H9 (cell line): ENCODE measurements at regions not wholly inside any gene's neighbourhood (a gene's known extent, or its start where the extent isn't known, plus 50 kb on each side); places are given as distances from the start of the nearest gene placed in this dataset.

Experiments used
- DNase-seq: peaks from one replicate; pipeline ENCODE4 v3.0.0-alpha.2; 2017
- H2AFZ ChIP-seq: one replicate; pipeline ENCODE4 v1.6.1; 2013; ENCODE audit warnings: mild to moderate bottlenecking, low read length, control low read depth, moderate library complexity
- H2AK5ac ChIP-seq: 2 replicates; pipeline ENCODE4 v1.6.1; 2013; ENCODE audit warnings: low read length, control low read depth, mixed read lengths; ENCODE audit not compliant: insufficient read length
- H2BK120ac ChIP-seq: one replicate; pipeline ENCODE4 v1.6.1; 2013; ENCODE audit warnings: low read depth, mild to moderate bottlenecking, low read length, control low read depth, inconsistent platforms; ENCODE audit not compliant: poor library complexity, severe bottlenecking
- H2BK12ac ChIP-seq: 2 replicates; pipeline ENCODE4 v1.6.1; 2013; ENCODE audit warnings: low read length, control low read depth, mixed read lengths, low read depth; ENCODE audit not compliant: insufficient read length
- H2BK15ac ChIP-seq: 2 replicates; pipeline ENCODE4 v1.6.1; 2013; ENCODE audit warnings: low read depth, low read length, control low read depth
- H2BK20ac ChIP-seq: one replicate; pipeline ENCODE4 v1.6.1; 2013; ENCODE audit warnings: low read depth, mild to moderate bottlenecking, low read length, control low read depth, inconsistent platforms; ENCODE audit not compliant: poor library complexity, severe bottlenecking
- H2BK5ac ChIP-seq: 2 replicates; pipeline ENCODE4 v1.6.1; 2013; ENCODE audit warnings: low read length, control low read depth, mixed read lengths; ENCODE audit not compliant: insufficient read length
- H3K14ac ChIP-seq: 2 replicates; pipeline ENCODE4 v1.6.1; 2013; ENCODE audit warnings: low read length, control low read depth; ENCODE audit not compliant: insufficient read depth
- H3K18ac ChIP-seq: 2 replicates; pipeline ENCODE4 v1.6.1; 2013; ENCODE audit warnings: low read depth, mild to moderate bottlenecking, mixed read lengths, low read length, control low read depth; ENCODE audit not compliant: insufficient read length
- H3K23ac ChIP-seq: 2 replicates; pipeline ENCODE4 v1.6.1; 2013; ENCODE audit warnings: low read length, control low read depth, mixed read lengths, low read depth; ENCODE audit not compliant: insufficient read length
- H3K23me2 ChIP-seq: 2 replicates; pipeline ENCODE4 v1.6.1; 2013; ENCODE audit warnings: low read depth, mild to moderate bottlenecking, mixed read lengths, low read length, control low read depth; ENCODE audit not compliant: insufficient read length, poor library complexity, severe bottlenecking
- H3K27ac ChIP-seq: 2 replicates; pipeline ENCODE4 v1.5.1; 2013; ENCODE audit warnings: low read length, control low read depth, mixed read lengths, low read depth; ENCODE audit not compliant: insufficient read length
- H3K27me3 ChIP-seq: 2 replicates; pipeline ENCODE4 v1.6.1; 2013; ENCODE audit warnings: low read length, control low read depth, inconsistent platforms; ENCODE audit not compliant: insufficient read depth
- H3K4ac ChIP-seq: 2 replicates; pipeline ENCODE4 v1.6.1; 2013; ENCODE audit warnings: low read depth, mild to moderate bottlenecking, control low read depth, inconsistent platforms, low read length, moderate library complexity
- H3K4me1 ChIP-seq: 2 replicates; pipeline ENCODE4 v1.6.1; 2013; ENCODE audit warnings: low read length, control low read depth, inconsistent platforms; ENCODE audit not compliant: insufficient read depth
- H3K4me2 ChIP-seq: 2 replicates; pipeline ENCODE4 v1.6.1; 2013; ENCODE audit warnings: low read length, control low read depth, mixed read lengths; ENCODE audit not compliant: insufficient read length, insufficient read depth
- H3K56ac ChIP-seq: 2 replicates; pipeline ENCODE4 v1.6.1; 2013; ENCODE audit warnings: low read depth, mild to moderate bottlenecking, mixed read lengths, low read length, control low read depth; ENCODE audit not compliant: insufficient read length
- H3K79me1 ChIP-seq: 2 replicates; pipeline ENCODE4 v1.6.1; 2013; ENCODE audit warnings: low read depth, mild to moderate bottlenecking, moderate library complexity, low read length, control low read depth, inconsistent platforms; ENCODE audit not compliant: insufficient read depth, poor library complexity, severe bottlenecking
- H3K79me2 ChIP-seq: 2 replicates; pipeline ENCODE4 v1.6.1; 2013; ENCODE audit warnings: low read length, control low read depth, inconsistent platforms; ENCODE audit not compliant: insufficient read depth
- H3K9ac ChIP-seq: 2 replicates; pipeline ENCODE4 v1.6.1; 2013; ENCODE audit warnings: low read length, control low read depth, mixed read lengths; ENCODE audit not compliant: insufficient read length; ENCODE audit errors: extremely low read depth
- H3K9me3 ChIP-seq: one replicate; pipeline ENCODE4 v1.6.1; 2013; ENCODE audit warnings: low read depth, low read length, inconsistent platforms; ENCODE audit not compliant: control insufficient read depth
- H3T11ph ChIP-seq: one replicate; pipeline ENCODE4 v1.6.1; 2013; ENCODE audit warnings: mild to moderate bottlenecking, low read length, control low read depth, inconsistent platforms
- H4K20me1 ChIP-seq: one replicate; pipeline ENCODE4 v1.6.1; 2013; ENCODE audit not compliant: control insufficient read depth, insufficient read length, insufficient read depth
- H4K5ac ChIP-seq: 2 replicates; pipeline ENCODE4 v1.6.1; 2013; ENCODE audit warnings: low read depth, mild to moderate bottlenecking, mixed read lengths, low read length, control low read depth; ENCODE audit not compliant: insufficient read length
- H4K8ac ChIP-seq: replicated peaks from 2 replicates; pipeline ENCODE4 v1.6.1; 2013; ENCODE audit warnings: low read length, control low read depth, mixed read lengths, low read depth; ENCODE audit not compliant: insufficient read length
- H4K91ac ChIP-seq: 2 replicates; pipeline ENCODE4 v1.6.1; 2013; ENCODE audit warnings: low read depth, mild to moderate bottlenecking, moderate library complexity, mixed read lengths, low read length, control low read depth; ENCODE audit not compliant: insufficient read length
- H3K27ac Mint-ChIP-seq, 3 experiments: 2 replicates in 2 of 3; 3 replicates in 1 of 3; pipeline ENCODE4 v1.8.0; 2020 to 2021; ENCODE audit warnings: mixed read lengths in 3 of 3, mild to moderate bottlenecking in 1 of 3, moderate library complexity in 1 of 3
- H3K27me3 Mint-ChIP-seq: 2 replicates; pipeline ENCODE4 v1.8.0; 2021; ENCODE audit warnings: low read depth, mild to moderate bottlenecking, moderate library complexity, mixed read lengths
- H3K36me3 Mint-ChIP-seq, 3 experiments: 2 replicates in 2 of 3; 3 replicates in 1 of 3; pipeline ENCODE4 v1.8.0; 2020 to 2021; ENCODE audit warnings: low read depth in 3 of 3, mixed read lengths in 3 of 3; ENCODE audit not compliant: insufficient read depth in 1 of 3
- H3K4me1 Mint-ChIP-seq, 2 experiments: 2 replicates each; pipeline ENCODE4 v1.8.0; 2020; ENCODE audit warnings: mixed read lengths in 2 of 2
- H3K4me3 Mint-ChIP-seq, 2 experiments: 2 replicates in 1 of 2; 3 replicates in 1 of 2; pipeline ENCODE4 v1.8.0; 2020 to 2021; ENCODE audit warnings: mild to moderate bottlenecking in 2 of 2, mixed read lengths in 2 of 2, moderate library complexity in 1 of 2
- H3K9me3 Mint-ChIP-seq, 2 experiments: 2 replicates in 1 of 2; 3 replicates in 1 of 2; pipeline ENCODE4 v1.8.0; 2020; ENCODE audit warnings: mild to moderate bottlenecking in 2 of 2, mixed read lengths in 2 of 2, moderate library complexity in 1 of 2
- WGBS: extraction: QIAGEN DNeasy Blood & Tissue Kit; methylation state at CpG from one replicate; pipeline ENCODE4 v1.1.7; 2013; ENCODE audit warnings: missing lambda C conversion rate, low lambda C conversion rate, mixed read lengths; ENCODE audit not compliant: insufficient read length; ENCODE audit errors: extremely low coverage; 5-methylcytosine and 5-hydroxymethylcytosine counted together
- TF ChIP-seq, protein P1 (sequence below): fragments of 200-600 bp; sonication (generic); conservative IDR thresholded peaks from 3 replicates; pipeline ENCODE4 v1.8.0; 2021; ENCODE audit warnings: antibody characterized with exemption, mild to moderate bottlenecking

DNA sequence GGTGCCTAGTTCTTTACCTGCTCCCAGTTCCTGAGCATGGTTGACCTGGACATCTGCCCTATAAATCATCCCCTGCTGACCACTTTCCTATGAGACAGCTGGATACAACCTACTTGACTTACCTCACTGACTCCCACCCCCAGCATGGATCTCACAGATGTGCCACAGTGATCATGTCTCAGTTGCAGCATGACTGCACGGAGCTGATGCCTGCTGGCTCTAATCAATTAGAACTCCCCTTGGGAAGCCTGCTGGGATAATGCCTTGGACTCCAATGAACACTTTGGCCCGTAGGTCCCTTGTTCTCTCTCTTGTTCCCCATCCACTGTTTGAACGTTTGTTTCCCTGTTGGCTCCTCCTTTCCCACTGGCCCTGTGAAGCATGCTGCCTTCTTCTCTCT, 271.2 kb upstream of the IGFBP3 start:
- Histone ChIP-seq H3K18ac (no peak overlapping the region), H3K4me1 (no peaks in the 10 kb centered on the region), H3K56ac (no peak overlapping the region), H2BK20ac (no peak overlapping the region), H2BK120ac (no peak overlapping the region), H2BK15ac (no peak overlapping the region), H2BK5ac (no peak overlapping the region), H3K23me2 (no peaks in the 10 kb centered on the region), H3K23ac (no peak overlapping the region), H3T11ph (no peak overlapping the region), H3K4ac (no peak overlapping the region), H4K5ac (no peak overlapping the region), H3K79me1 (no peaks in the 10 kb centered on the region), H2AK5ac (no peak overlapping the region), H3K9ac (no peak overlapping the region), H4K8ac (no peak overlapping the region), H3K79me2 (no peaks in the 10 kb centered on the region), H2AFZ (no peak overlapping the region), H3K9me3 (no peaks in the 10 kb centered on the region), H3K14ac (no peak overlapping the region), H4K20me1 (no peaks in the 10 kb centered on the region), H4K91ac (no peak overlapping the region), H3K4me2 (no peak overlapping the region), H3K27ac (no peak overlapping the region), H2BK12ac (no peak overlapping the region), H3K27me3 (no peaks in the 10 kb centered on the region)
- Mint-ChIP-seq H3K27me3 (no peaks in the 10 kb centered on the region), H3K36me3 (no peaks in the 10 kb centered on the region), H3K4me1 (no peaks in the 10 kb centered on the region; a peak in 1 of 4 replicates), H3K4me3 (no peak overlapping the region), H3K9me3 (peaks cover 0 to 3% of the 10 kb centered on the region in 2 experiments; a peak in 1 of 5 replicates), H3K27ac (no peak overlapping the region)
- no CpG with 5 or more reads among the region's 3 CpGs for WGBS
- DNase-seq = no peak
- TF ChIP-seq, protein P1, sequence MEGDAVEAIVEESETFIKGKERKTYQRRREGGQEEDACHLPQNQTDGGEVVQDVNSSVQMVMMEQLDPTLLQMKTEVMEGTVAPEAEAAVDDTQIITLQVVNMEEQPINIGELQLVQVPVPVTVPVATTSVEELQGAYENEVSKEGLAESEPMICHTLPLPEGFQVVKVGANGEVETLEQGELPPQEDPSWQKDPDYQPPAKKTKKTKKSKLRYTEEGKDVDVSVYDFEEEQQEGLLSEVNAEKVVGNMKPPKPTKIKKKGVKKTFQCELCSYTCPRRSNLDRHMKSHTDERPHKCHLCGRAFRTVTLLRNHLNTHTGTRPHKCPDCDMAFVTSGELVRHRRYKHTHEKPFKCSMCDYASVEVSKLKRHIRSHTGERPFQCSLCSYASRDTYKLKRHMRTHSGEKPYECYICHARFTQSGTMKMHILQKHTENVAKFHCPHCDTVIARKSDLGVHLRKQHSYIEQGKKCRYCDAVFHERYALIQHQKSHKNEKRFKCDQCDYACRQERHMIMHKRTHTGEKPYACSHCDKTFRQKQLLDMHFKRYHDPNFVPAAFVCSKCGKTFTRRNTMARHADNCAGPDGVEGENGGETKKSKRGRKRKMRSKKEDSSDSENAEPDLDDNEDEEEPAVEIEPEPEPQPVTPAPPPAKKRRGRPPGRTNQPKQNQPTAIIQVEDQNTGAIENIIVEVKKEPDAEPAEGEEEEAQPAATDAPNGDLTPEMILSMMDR = no peak
